Kidney epithelial cell (primary cell): ENCODE measurements at regions not wholly inside any gene's neighbourhood (a gene's known extent, or its start where the extent isn't known, plus 50 kb on each side); places are given as distances from the start of the nearest gene placed in this dataset.

Source experiments
- DNase-seq: peaks from one replicate; pipeline ENCODE4 v3.0.0-alpha.2; 2010; ENCODE audit warnings: low read depth
- H3K27me3 ChIP-seq: 2 replicates; pipeline ENCODE4 v1.6.0; 2011; ENCODE audit warnings: low read length; ENCODE audit not compliant: control insufficient read depth, insufficient read depth
- H3K36me3 ChIP-seq: 2 replicates; pipeline ENCODE4 v1.5.1; 2011; ENCODE audit warnings: low read length; ENCODE audit not compliant: control insufficient read depth, insufficient read depth
- H3K4me3 ChIP-seq: 2 replicates; pipeline ENCODE4 v1.5.1; 2011; ENCODE audit warnings: low read depth, mild to moderate bottlenecking, control low read depth, low read length
- TF ChIP-seq, protein P1 (sequence below): IDR thresholded peaks from 2 replicates; pipeline ENCODE4 v1.5.1; 2011; ENCODE audit warnings: mild to moderate bottlenecking, moderate library complexity, low read length, control low read depth, inconsistent platforms; ENCODE audit not compliant: insufficient read depth, poor library complexity, severe bottlenecking

DNA sequence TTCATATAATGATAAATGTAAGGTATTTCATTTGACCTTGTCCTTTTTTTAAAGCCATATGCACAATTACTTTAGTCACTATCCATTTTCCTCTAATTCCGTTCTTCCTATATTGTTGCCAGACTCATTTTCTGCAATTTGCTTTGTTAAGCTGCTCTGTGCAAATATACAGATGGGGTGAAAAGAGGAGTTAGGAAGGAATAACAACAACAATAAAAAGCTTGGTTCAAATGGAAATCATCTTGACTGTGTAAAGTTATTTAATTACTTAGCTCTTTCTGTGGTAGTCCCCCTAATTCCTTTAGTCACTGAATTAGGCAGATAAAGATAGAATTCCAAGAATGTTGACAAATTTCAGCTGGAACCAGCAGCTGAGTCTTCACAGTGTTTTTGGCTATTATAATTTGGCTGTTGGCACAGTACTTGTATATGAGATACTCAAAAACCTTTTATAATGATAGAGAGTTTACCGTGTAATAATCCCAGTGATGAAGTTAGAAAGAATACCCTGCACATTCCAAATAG lies 838.0 kb downstream of the RPS29 start:
- H3K4me3 ChIP-seq = no peak overlapping the region
- H3K27me3 ChIP-seq = no peaks in the 10 kb centered on the region
- TF ChIP-seq, protein P1, sequence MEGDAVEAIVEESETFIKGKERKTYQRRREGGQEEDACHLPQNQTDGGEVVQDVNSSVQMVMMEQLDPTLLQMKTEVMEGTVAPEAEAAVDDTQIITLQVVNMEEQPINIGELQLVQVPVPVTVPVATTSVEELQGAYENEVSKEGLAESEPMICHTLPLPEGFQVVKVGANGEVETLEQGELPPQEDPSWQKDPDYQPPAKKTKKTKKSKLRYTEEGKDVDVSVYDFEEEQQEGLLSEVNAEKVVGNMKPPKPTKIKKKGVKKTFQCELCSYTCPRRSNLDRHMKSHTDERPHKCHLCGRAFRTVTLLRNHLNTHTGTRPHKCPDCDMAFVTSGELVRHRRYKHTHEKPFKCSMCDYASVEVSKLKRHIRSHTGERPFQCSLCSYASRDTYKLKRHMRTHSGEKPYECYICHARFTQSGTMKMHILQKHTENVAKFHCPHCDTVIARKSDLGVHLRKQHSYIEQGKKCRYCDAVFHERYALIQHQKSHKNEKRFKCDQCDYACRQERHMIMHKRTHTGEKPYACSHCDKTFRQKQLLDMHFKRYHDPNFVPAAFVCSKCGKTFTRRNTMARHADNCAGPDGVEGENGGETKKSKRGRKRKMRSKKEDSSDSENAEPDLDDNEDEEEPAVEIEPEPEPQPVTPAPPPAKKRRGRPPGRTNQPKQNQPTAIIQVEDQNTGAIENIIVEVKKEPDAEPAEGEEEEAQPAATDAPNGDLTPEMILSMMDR = no peak
- no peak for DNase-seq
- H3K36me3 ChIP-seq = no peaks in the 10 kb centered on the region

DNA sequence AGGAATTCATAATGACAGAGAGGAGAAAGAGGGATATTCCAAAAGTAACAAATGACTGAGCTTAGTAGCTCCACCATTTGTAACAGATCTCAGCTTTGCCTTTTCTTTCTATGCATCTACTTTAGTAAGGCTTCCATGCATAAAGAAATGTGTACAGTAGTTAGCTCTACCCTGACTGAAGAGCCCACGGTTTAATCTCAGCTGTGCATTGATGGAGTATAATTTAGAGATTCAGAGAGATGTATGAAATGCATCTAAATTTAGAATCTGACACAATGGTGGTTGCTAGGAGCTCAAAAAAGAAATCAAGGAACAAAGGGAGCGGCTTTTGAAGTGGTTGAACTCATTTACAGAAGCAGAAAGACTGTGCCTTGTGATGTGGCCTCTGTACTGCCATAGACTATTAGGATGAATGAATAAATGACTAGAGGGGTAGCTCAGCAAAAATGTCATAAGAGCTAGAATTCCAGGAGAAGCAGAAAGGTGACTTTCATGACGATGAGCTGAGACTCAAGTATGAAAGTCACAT lies 838.6 kb downstream of the RPS29 start:
- no peaks in the 10 kb centered on the region for H3K27me3 ChIP-seq
- no peaks in the 10 kb centered on the region for H3K36me3 ChIP-seq
- no peak for DNase-seq
- no peak overlapping the region for H3K4me3 ChIP-seq
- TF ChIP-seq, protein P1 = no peak

- H3K4me3 ChIP-seq = no peak overlapping the region
- no peaks in the 10 kb centered on the region for H3K27me3 ChIP-seq
- DNase-seq = no peak
- no peaks in the 10 kb centered on the region for H3K36me3 ChIP-seq
- TF ChIP-seq, protein P1 = no peak
Measured at GRCh38 chr14:48744202-48744601, 842.0 kb downstream of the RPS29 start.

DNA sequence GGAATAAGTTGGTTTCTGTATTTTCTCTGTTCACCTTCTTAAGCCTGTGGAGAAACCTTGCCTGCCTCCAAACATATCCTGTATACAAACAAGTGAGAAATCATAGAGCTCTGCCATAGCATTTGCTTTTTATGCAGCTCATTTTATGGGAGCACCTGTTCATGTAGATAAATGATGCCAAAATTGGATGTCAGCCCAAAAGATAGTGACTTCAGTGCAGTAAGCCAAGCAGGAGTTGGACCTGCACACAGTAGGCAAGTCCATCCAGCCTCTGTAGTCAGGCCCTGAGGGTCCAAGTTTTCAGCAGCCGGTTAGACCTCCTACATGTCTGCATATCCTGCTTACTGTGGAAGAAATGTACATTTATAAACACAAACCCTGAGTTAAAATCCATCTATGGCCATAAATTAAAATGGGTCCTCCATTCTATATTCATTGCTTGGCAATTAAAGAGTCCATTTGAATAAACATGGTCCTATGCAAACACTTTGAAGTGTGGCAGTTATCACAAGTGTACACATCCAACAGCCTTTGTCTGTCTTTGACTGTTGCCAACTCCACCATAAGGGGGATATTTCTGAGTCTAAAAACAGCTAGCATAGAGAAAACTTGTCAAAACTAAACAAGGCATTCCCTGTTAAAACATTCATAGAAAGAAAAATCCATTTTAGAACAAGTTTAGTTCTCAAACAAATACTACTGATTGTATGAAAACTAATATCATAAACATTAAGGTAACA lies 847.8 kb downstream of the RPS29 start:
- TF ChIP-seq, protein P1 = no peak
- H3K4me3 ChIP-seq = no peak overlapping the region
- no peaks in the 10 kb centered on the region for H3K27me3 ChIP-seq
- no peak for DNase-seq
- H3K36me3 ChIP-seq = no peaks in the 10 kb centered on the region

DNA sequence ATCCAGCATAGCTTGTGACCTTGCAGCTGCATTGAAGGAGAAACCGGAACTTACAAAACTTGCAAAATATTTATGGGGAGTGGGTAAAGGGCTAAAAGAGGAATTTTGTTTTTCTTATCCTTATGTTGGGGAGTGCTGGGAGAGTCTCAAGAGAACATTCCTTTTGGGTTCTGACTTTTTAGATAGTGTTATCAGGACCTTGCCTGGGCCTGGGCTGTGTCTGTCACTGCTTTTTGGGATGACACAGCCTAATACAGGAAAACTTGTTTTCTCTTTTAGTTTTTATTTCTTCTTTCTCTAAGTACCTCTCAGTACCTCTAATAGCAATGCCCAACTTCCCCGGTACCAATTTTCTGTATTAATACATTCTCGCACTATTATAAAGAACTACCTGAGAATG lies 850.6 kb downstream of the RPS29 start:
- no peaks in the 10 kb centered on the region for H3K36me3 ChIP-seq
- DNase-seq = no peak
- no peaks in the 10 kb centered on the region for H3K27me3 ChIP-seq
- H3K4me3 ChIP-seq = no peak overlapping the region
- TF ChIP-seq, protein P1 = no peak
